GM12872 (cell line): ENCODE measurements at regions not wholly inside any gene's neighbourhood (a gene's known extent, or its start where the extent isn't known, plus 50 kb on each side); places are given as distances from the start of the nearest gene placed in this dataset.

Source experiments
- CTCF ChIP-seq: IDR thresholded peaks from 3 replicates; pipeline ENCODE4 v1.5.1; 2011; ENCODE audit warnings: low read depth, mild to moderate bottlenecking, low read length, moderate library complexity; ENCODE audit not compliant: insufficient read depth

- no peak for TF ChIP-seq CTCF
Measured at GRCh38 chr17:71023249-71024030, 854.1 kb downstream of the KCNJ2 start.

GRCh38 chr17:71024172-71024571, 854.8 kb downstream of the KCNJ2 start:
- no peak for TF ChIP-seq CTCF

GRCh38 chr17:71024969-71025368, 855.6 kb downstream of the KCNJ2 start:
- TF ChIP-seq CTCF: no peak

GRCh38 chr17:71029246-71029645, 859.9 kb downstream of the KCNJ2 start:
- TF ChIP-seq CTCF: no peak

GRCh38 chr17:71032746-71033273, 863.5 kb downstream of the KCNJ2 start:
- TF ChIP-seq CTCF: no peak

- no peak for TF ChIP-seq CTCF
Measured at GRCh38 chr17:71033336-71033735, 864.0 kb downstream of the KCNJ2 start.

- no peak for TF ChIP-seq CTCF
Measured at GRCh38 chr17:71035226-71035625, 865.9 kb downstream of the KCNJ2 start.
